ENCODE measurements at regions not wholly inside any gene's neighbourhood (a gene's known extent, or its start where the extent isn't known, plus 50 kb on each side); places are given as distances from the start of the nearest gene placed in this dataset.

- CTCF ChIA-PET, result no interaction called here
- no TSS peak for BruUV-seq (replicated peaks)
These were observed 286.9 kb downstream of the MEIS1 start for GRCh38 chr2:66721776-66722175.

GRCh38 chr2:66724241-66724640 is 289.3 kb downstream of the MEIS1 start:
- H2AFZ ChIP-seq, result no peak overlapping the region
- H4K20me1 ChIP-seq (ENCODE audit: insufficient read depth), result no peaks in the 10 kb centered on the region
- ChIA-PET POLR2A (ENCODE audit: unreplicated experiment) (no interaction called here), CTCF (no interaction called here)
- no peaks in the 10 kb centered on the region for H3K36me3 ChIP-seq (ENCODE audit: low read depth)
- no peak overlapping the region for H3K27ac ChIP-seq
- H3K4me2 ChIP-seq, result no peak overlapping the region
- no peaks in the 10 kb centered on the region for H3F3A ChIP-seq (ENCODE audit: insufficient read depth, low read depth)
- no peak overlapping the region for H3K4me3 ChIP-seq
- BruUV-seq (replicated peaks), result no TSS peak
- no peaks in the 10 kb centered on the region for H3K9me3 ChIP-seq (ENCODE audit: insufficient read depth, low read depth)
- H3K9me2 ChIP-seq (ENCODE audit: insufficient read depth), result no peaks in the 10 kb centered on the region
- intact Hi-C loops (cut with micrococcal nuclease; ENCODE audit: unreplicated experiment), result no loop called here
- DNase-seq, result no peak
- H3K4me1 ChIP-seq (replicated peaks; ENCODE audit: insufficient read depth), result no peaks in the 10 kb centered on the region
- H3K79me2 ChIP-seq (ENCODE audit: low read depth), result no peaks in the 10 kb centered on the region
- no peak for TF ChIP-seq EZH2 (IDR thresholded peaks at IDR 0.05; ENCODE audit: low read depth)
- TF ChIP-seq, protein P1, sequence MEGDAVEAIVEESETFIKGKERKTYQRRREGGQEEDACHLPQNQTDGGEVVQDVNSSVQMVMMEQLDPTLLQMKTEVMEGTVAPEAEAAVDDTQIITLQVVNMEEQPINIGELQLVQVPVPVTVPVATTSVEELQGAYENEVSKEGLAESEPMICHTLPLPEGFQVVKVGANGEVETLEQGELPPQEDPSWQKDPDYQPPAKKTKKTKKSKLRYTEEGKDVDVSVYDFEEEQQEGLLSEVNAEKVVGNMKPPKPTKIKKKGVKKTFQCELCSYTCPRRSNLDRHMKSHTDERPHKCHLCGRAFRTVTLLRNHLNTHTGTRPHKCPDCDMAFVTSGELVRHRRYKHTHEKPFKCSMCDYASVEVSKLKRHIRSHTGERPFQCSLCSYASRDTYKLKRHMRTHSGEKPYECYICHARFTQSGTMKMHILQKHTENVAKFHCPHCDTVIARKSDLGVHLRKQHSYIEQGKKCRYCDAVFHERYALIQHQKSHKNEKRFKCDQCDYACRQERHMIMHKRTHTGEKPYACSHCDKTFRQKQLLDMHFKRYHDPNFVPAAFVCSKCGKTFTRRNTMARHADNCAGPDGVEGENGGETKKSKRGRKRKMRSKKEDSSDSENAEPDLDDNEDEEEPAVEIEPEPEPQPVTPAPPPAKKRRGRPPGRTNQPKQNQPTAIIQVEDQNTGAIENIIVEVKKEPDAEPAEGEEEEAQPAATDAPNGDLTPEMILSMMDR (conservative IDR thresholded peaks at IDR 0.05), result no peak
- H3K27me3 ChIP-seq (ENCODE audit: insufficient read depth, low read depth), result no peaks in the 10 kb centered on the region

More at GRCh38 chr2:66721776-66722175, 286.9 kb downstream of the MEIS1 start:
- TF ChIP-seq EZH2 (IDR thresholded peaks at IDR 0.05; ENCODE audit: low read depth), result no peak
- TF ChIP-seq, protein P1 (conservative IDR thresholded peaks at IDR 0.05), result no peak
- H3K27me3 ChIP-seq (ENCODE audit: insufficient read depth, low read depth), result no peaks in the 10 kb centered on the region
- H3K36me3 ChIP-seq (ENCODE audit: low read depth), result no peaks in the 10 kb centered on the region
- H3K4me3 ChIP-seq, result no peak overlapping the region
- no peaks in the 10 kb centered on the region for H3K9me3 ChIP-seq (ENCODE audit: insufficient read depth, low read depth)
- no peak overlapping the region for H3K27ac ChIP-seq
- H3K4me2 ChIP-seq, result no peak overlapping the region
- no peak overlapping the region for H2AFZ ChIP-seq
- no peaks in the 10 kb centered on the region for H3K79me2 ChIP-seq (ENCODE audit: low read depth)
- intact Hi-C loops (cut with micrococcal nuclease; ENCODE audit: unreplicated experiment), result no loop called here
- no peaks in the 10 kb centered on the region for H4K20me1 ChIP-seq (ENCODE audit: insufficient read depth)
- POLR2A ChIA-PET (ENCODE audit: unreplicated experiment), result no interaction called here
- no peaks in the 10 kb centered on the region for H3K9me2 ChIP-seq (ENCODE audit: insufficient read depth)
- H3F3A ChIP-seq (ENCODE audit: insufficient read depth, low read depth), result no peaks in the 10 kb centered on the region
- DNase-seq, result no peak
- H3K4me1 ChIP-seq (replicated peaks; ENCODE audit: insufficient read depth), result no peaks in the 10 kb centered on the region

GRCh38 chr2:66729416-66730330 is 294.7 kb downstream of the MEIS1 start:
- H2AFZ ChIP-seq, result 0 out of 2 replicates have a peak overlapping the region, but pooled peaks have one; percentile 5
- H3K36me3 ChIP-seq (ENCODE audit: low read depth), result no peaks in the 10 kb centered on the region
- no peaks in the 10 kb centered on the region for H3K4me1 ChIP-seq (replicated peaks; ENCODE audit: insufficient read depth)
- no peaks in the 10 kb centered on the region; the same call in 1 of the 2 replicates for H3K9me3 ChIP-seq (ENCODE audit: insufficient read depth, low read depth)
- intact Hi-C loops (cut with micrococcal nuclease; ENCODE audit: unreplicated experiment), result no loop called here
- H4K20me1 ChIP-seq (ENCODE audit: insufficient read depth), result no peaks in the 10 kb centered on the region
- ChIA-PET POLR2A (ENCODE audit: unreplicated experiment) (interaction anchor here (0.7 kb wide), 1 partner anchor 785 kb away, joined by 3 read pairs; no protein-coding TSS in a partner anchor), CTCF (no interaction called here)
- DNase-seq, result no peak
- no peak overlapping the region for H3K4me2 ChIP-seq
- no peaks in the 10 kb centered on the region for H3K9me2 ChIP-seq (ENCODE audit: insufficient read depth)
- H3K4me3 ChIP-seq, result no peak overlapping the region
- no TSS peak for BruUV-seq (replicated peaks)
- H3F3A ChIP-seq (ENCODE audit: insufficient read depth, low read depth), result no peaks in the 10 kb centered on the region
- no peak overlapping the region for H3K27ac ChIP-seq
- no peak for TF ChIP-seq EZH2 (IDR thresholded peaks at IDR 0.05; ENCODE audit: low read depth)
- TF ChIP-seq, protein P1 (conservative IDR thresholded peaks at IDR 0.05), result no peak
- no peaks in the 10 kb centered on the region for H3K27me3 ChIP-seq (ENCODE audit: insufficient read depth, low read depth)
- H3K79me2 ChIP-seq (ENCODE audit: low read depth), result no peaks in the 10 kb centered on the region
